CD4-positive, alpha-beta T cell (primary cell): ENCODE measurements at regions not wholly inside any gene's neighbourhood (a gene's known extent, or its start where the extent isn't known, plus 50 kb on each side); places are given as distances from the start of the nearest gene placed in this dataset.

Experiments used
- ATAC-seq: fragments of 200-7000 bp; cut with Tn5 transposase; one replicate; pipeline ENCODE4 v1.10.0; 2022; ENCODE audit warnings: mild to moderate bottlenecking; ENCODE audit not compliant: poor library complexity
- CTCF ChIA-PET: fragments of 350-600 bp; sonication (Branson Sonifier 250); formaldehyde crosslinking; loops from one replicate; lab custom pipeline; 2021; ENCODE audit warnings: antibody characterized with exemption, inconsistent platforms; lab: Charles Lee
- POLR2A ChIA-PET: fragments of 350-600 bp; sonication (Branson Sonifier 250); formaldehyde crosslinking; loops from one replicate; lab custom pipeline; 2021; ENCODE audit warnings: antibody characterized with exemption, inconsistent platforms; lab: Charles Lee
- DNase-seq, 14 experiments: peaks; one replicate each; pipeline ENCODE4 v3.0.0-alpha.2; 2013 to 2020; ENCODE audit warnings: mixed read lengths in 2 of 14
- H3K27ac ChIP-seq, 2 donors: one replicate each; pipeline versions ENCODE4 v1.5.1 to v1.7.0; 2013; ENCODE audit warnings: low read length in 2 of 2, low read depth in 1 of 2, mild to moderate bottlenecking in 1 of 2
- H3K27me3 ChIP-seq, 2 experiments: 1 replicate in 1 of 2; 2 replicates in 1 of 2; pipeline versions ENCODE4 v1.6.1 to v1.7.0; 2013; ENCODE audit warnings: low read length in 2 of 2, control low read depth in 1 of 2, mild to moderate bottlenecking in 1 of 2, moderate library complexity in 1 of 2; ENCODE audit not compliant: insufficient read depth in 2 of 2, control insufficient read depth in 1 of 2
- H3K36me3 ChIP-seq: one replicate; pipeline ENCODE4 v1.6.1; 2013; ENCODE audit warnings: low read length, control low read depth; ENCODE audit not compliant: insufficient read depth
- H3K4me1 ChIP-seq: one replicate; pipeline ENCODE4 v1.6.1; 2013; ENCODE audit warnings: low read length, control low read depth; ENCODE audit not compliant: insufficient read depth
- H3K4me3 ChIP-seq: one replicate; pipeline ENCODE4 v1.5.1; 2013; ENCODE audit warnings: mild to moderate bottlenecking, low read length, moderate library complexity
- H3K9me3 ChIP-seq, 2 experiments: 1 replicate in 1 of 2; 2 replicates in 1 of 2; pipeline versions ENCODE4 v1.6.1 to v1.7.0; 2013; ENCODE audit warnings: low read length in 2 of 2, mild to moderate bottlenecking in 2 of 2, control low read depth in 1 of 2, moderate library complexity in 1 of 2; ENCODE audit not compliant: control insufficient read depth in 1 of 2, insufficient read depth in 1 of 2
- H3K27ac Mint-ChIP-seq: one replicate; pipeline ENCODE4 v1.8.0; 2020; ENCODE audit warnings: mixed read lengths
- H3K27me3 Mint-ChIP-seq: one replicate; pipeline ENCODE4 v1.8.0; 2021; ENCODE audit warnings: mixed read lengths
- H3K36me3 Mint-ChIP-seq: one replicate; pipeline ENCODE4 v1.8.0; 2021; ENCODE audit warnings: low read depth, mixed read lengths
- H3K4me1 Mint-ChIP-seq: one replicate; pipeline ENCODE4 v1.8.0; 2021; ENCODE audit warnings: low read depth, mixed read lengths
- H3K4me3 Mint-ChIP-seq: one replicate; pipeline ENCODE4 v1.8.0; 2020; ENCODE audit warnings: mild to moderate bottlenecking, mixed read lengths
- H3K9me3 Mint-ChIP-seq: one replicate; pipeline ENCODE4 v1.8.0; 2020; ENCODE audit warnings: mixed read lengths
- CTCF ChIP-seq: fragments of 200-600 bp; IDR thresholded peaks from one replicate; pipeline ENCODE4 v1.8.0; 2022; ENCODE audit warnings: antibody characterized with exemption, mild to moderate bottlenecking
- intact Hi-C, 2 experiments: fragments of 100-400 bp; cut with DNase I in 1 of 2; cut with micrococcal nuclease in 1 of 2; formaldehyde crosslinking; loops; one replicate each; pipeline versions ENCODE4 v1.15.1 to v1.9.0; 2023 to 2025; cut with DNase I, micrococcal nuclease

- H3K4me3 Mint-ChIP-seq, result no peak overlapping the region
- intact Hi-C loops, result no loop called here
- peaks cover 3% of the 10 kb centered on the region for H3K9me3 Mint-ChIP-seq
- no peaks in the 10 kb centered on the region for H3K4me1 Mint-ChIP-seq
- no peak for TF ChIP-seq CTCF
- DNase-seq (no peak), ATAC-seq (no peak)
- H3K36me3 Mint-ChIP-seq, result no peaks in the 10 kb centered on the region
- Histone ChIP-seq H3K27ac (no peak overlapping the region), H3K4me3 (no peak overlapping the region), H3K4me1 (no peaks in the 10 kb centered on the region), H3K9me3 (no peaks in the 10 kb centered on the region), H3K36me3 (no peaks in the 10 kb centered on the region), H3K27me3 (no peaks in the 10 kb centered on the region)
- H3K27ac Mint-ChIP-seq, result no peak overlapping the region
- POLR2A ChIA-PET, result no interaction called here
- H3K27me3 Mint-ChIP-seq, result peaks cover 4% of the 10 kb centered on the region
- CTCF ChIA-PET, result no interaction called here
Observed at GRCh38 chr20:24890286-24890685, 58.8 kb upstream of the CST7 start.

- Histone ChIP-seq H3K27ac (no peak overlapping the region), H3K36me3 (no peaks in the 10 kb centered on the region), H3K4me1 (no peaks in the 10 kb centered on the region), H3K27me3 (no peaks in the 10 kb centered on the region), H3K9me3 (no peaks in the 10 kb centered on the region), H3K4me3 (no peak overlapping the region)
- Mint-ChIP-seq H3K36me3 (no peaks in the 10 kb centered on the region), H3K27ac (no peak overlapping the region), H3K4me3 (no peak overlapping the region), H3K4me1 (no peaks in the 10 kb centered on the region), H3K27me3 (no peaks in the 10 kb centered on the region), H3K9me3 (peaks cover 4% of the 10 kb centered on the region)
- TF ChIP-seq CTCF, result no peak
- no peak for DNase-seq
- intact Hi-C loops, result no loop called here
- ChIA-PET CTCF (no interaction called here), POLR2A (no interaction called here)
- no peak for ATAC-seq
Observed at GRCh38 chr20:24891546-24892393, 57.3 kb upstream of the CST7 start.

GRCh38 chr20:24892522-24892921, 56.5 kb upstream of the CST7 start:
- Mint-ChIP-seq H3K4me3 (no peak overlapping the region), H3K36me3 (no peaks in the 10 kb centered on the region), H3K9me3 (peaks cover 4% of the 10 kb centered on the region), H3K27me3 (no peaks in the 10 kb centered on the region), H3K4me1 (no peaks in the 10 kb centered on the region), H3K27ac (no peak overlapping the region)
- no peak for DNase-seq
- CTCF ChIA-PET, result no interaction called here
- no peaks in the 10 kb centered on the region for H3K9me3 ChIP-seq
- no peaks in the 10 kb centered on the region for H3K4me1 ChIP-seq
- intact Hi-C loops, result no loop called here
- ATAC-seq, result no peak
- no peaks in the 10 kb centered on the region for H3K27me3 ChIP-seq
- no peaks in the 10 kb centered on the region for H3K36me3 ChIP-seq
- POLR2A ChIA-PET, result no interaction called here
- H3K27ac ChIP-seq, result no peak overlapping the region
- H3K4me3 ChIP-seq, result no peak overlapping the region
- no peak for TF ChIP-seq CTCF
